Kidney (tissue), 13 donors: ENCODE measurements at regions not wholly inside any gene's neighbourhood (a gene's known extent, or its start where the extent isn't known, plus 50 kb on each side); places are given as distances from the start of the nearest gene placed in this dataset.
"Not testable (repeated sequence)": the region's sequence is repeated elsewhere in the genome, so short reads cannot be mapped to it uniquely, and the experiment has no call there.

Source experiments
- DNase-seq, 5 donors: peaks; one replicate each; pipeline ENCODE4 v3.0.0-alpha.2; 2013 to 2020
- FAIRE-seq: peaks from 2 replicates; lab custom pipeline; 2012; peaks lifted over from hg19 to GRCh38; lab: Jason Lieb, UNC
- H3K27ac ChIP-seq, 2 donors: one replicate each; pipeline ENCODE4 v1.7.0; 2013; ENCODE audit warnings: low read depth in 2 of 2, low read length in 2 of 2, inconsistent platforms in 1 of 2
- H3K27me3 ChIP-seq: one replicate; pipeline ENCODE4 v1.7.1; 2013; ENCODE audit warnings: low read length, inconsistent platforms; ENCODE audit not compliant: control insufficient read depth, insufficient read depth
- H3K36me3 ChIP-seq, 3 donors: one replicate each; pipeline versions ENCODE4 v1.7.0 to v1.7.1; 2013; ENCODE audit warnings: low read length in 3 of 3, control low read depth in 1 of 3, inconsistent platforms in 1 of 3; ENCODE audit not compliant: insufficient read depth in 3 of 3, control insufficient read depth in 2 of 3
- H3K4me1 ChIP-seq, 3 donors: one replicate each; pipeline versions ENCODE4 v1.7.0 to v1.7.1; 2013; ENCODE audit warnings: low read length in 3 of 3, inconsistent platforms in 1 of 3, low read depth in 1 of 3; ENCODE audit not compliant: control insufficient read depth in 2 of 3, insufficient read depth in 2 of 3
- H3K4me3 ChIP-seq, 3 donors: one replicate each; pipeline versions ENCODE4 v1.7.0 to v1.8.1; 2013; ENCODE audit warnings: low read length in 3 of 3, control low read depth in 1 of 3, inconsistent platforms in 1 of 3
- H3K9ac ChIP-seq, 3 donors: one replicate each; pipeline versions ENCODE4 v1.7.0 to v1.7.1; 2013; ENCODE audit warnings: low read length in 3 of 3, control low read depth in 1 of 3, inconsistent platforms in 1 of 3
- H3K9me3 ChIP-seq, 3 donors: one replicate each; pipeline versions ENCODE4 v1.7.0 to v1.7.1; 2013; ENCODE audit warnings: low read length in 3 of 3, control low read depth in 1 of 3, inconsistent platforms in 1 of 3; ENCODE audit not compliant: control insufficient read depth in 2 of 3, insufficient read depth in 1 of 3
- CTCF ChIP-seq: IDR thresholded peaks from 3 replicates; pipeline ENCODE4 v1.5.1; 2012; ENCODE audit warnings: mild to moderate bottlenecking, moderate library complexity, borderline replicate concordance; ENCODE audit not compliant: insufficient read depth; ENCODE audit errors: extremely low read depth
- intact Hi-C: fragments of 100-400 bp; cut with DNase I; formaldehyde crosslinking; loops from one replicate; pipeline ENCODE4 v1.11.1; 2022
- donor health status: control.
- donor health status: control.
- donor health status: control.
- donor health status: control.
- donor health status: control.
- donor health status: DM: yes; HTN: yes; CAD: no.
- donor health status: Normal renal cell carcinoma (clear cell type).

DNA sequence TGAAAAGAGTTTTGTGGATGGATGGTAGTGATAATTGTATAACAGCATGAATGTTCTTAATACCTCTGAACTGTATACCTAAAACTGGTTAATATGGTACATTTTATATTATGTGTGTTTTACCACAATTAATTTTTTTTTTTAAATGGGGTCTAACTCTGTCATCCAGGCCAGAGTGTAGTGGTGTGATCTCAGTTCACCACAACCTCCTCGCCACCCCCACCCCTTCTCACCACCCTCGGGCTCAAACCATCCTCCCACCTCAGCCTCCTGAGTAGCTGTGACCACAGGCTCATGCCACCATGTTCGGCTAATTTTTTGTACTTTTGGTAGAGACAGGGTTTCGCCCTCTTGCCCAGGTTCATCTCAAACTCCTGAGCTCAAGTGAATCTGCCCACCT lies 123.2 kb downstream of the CDRT15L2 start:
- H3K4me3 ChIP-seq: no peak overlapping the region
- DNase-seq: no peak
- FAIRE-seq: no peak
- H3K27ac ChIP-seq: no peak overlapping the region
- H3K36me3 ChIP-seq: no peaks in the 10 kb centered on the region
- no peak for TF ChIP-seq CTCF
- H3K9me3 ChIP-seq: no peaks in the 10 kb centered on the region
- intact Hi-C loops: no loop called here
- no peaks in the 10 kb centered on the region for H3K27me3 ChIP-seq
- H3K9ac ChIP-seq: no peak overlapping the region
- no peaks in the 10 kb centered on the region for H3K4me1 ChIP-seq

DNA sequence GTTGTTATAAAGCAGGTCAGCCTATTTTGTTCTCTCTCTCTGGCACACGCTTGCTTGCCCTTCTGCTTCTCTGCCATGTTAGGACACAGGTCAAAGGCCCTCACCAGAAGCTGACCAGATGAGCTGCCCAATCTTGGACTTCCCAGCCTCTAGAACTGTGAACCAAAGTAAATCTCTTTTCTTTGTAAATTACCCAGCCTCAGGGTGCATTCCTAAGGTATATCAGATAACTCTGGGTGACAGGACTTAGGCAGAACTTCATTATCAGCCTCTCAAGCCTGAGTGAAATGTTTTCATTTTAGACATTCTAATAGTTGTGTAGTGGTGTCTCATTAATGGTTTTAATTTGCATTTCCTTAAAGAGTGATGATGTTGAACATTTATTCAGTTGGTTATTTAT lies 124.3 kb downstream of the CDRT15L2 start:
- intact Hi-C loops: no loop called here

GRCh38 chr17:20705186-20705585 lies 125.7 kb downstream of the CDRT15L2 start:
- FAIRE-seq: not testable (repeated sequence)

More for the DNA sequence above, 124.3 kb downstream of the CDRT15L2 start:
- Histone ChIP-seq H3K36me3 (no peaks in the 10 kb centered on the region), H3K4me3 (no peak overlapping the region), H3K27ac (no peak overlapping the region), H3K4me1 (no peaks in the 10 kb centered on the region), H3K9ac (no peak overlapping the region), H3K9me3 (no peaks in the 10 kb centered on the region), H3K27me3 (no peaks in the 10 kb centered on the region)
- no peak for TF ChIP-seq CTCF
- FAIRE-seq (no peak), DNase-seq (no peak)

GRCh38 chr17:20706751-20707373 lies 127.3 kb downstream of the CDRT15L2 start:
- Histone ChIP-seq H3K27me3 (no peaks in the 10 kb centered on the region), H3K36me3 (no peaks in the 10 kb centered on the region), H3K9me3 (no peaks in the 10 kb centered on the region), H3K4me1 (no peaks in the 10 kb centered on the region), H3K4me3 (no peak overlapping the region), H3K27ac (no peak overlapping the region), H3K9ac (no peak overlapping the region)
- FAIRE-seq (no peak), DNase-seq (no peak)
- intact Hi-C loops: no loop called here
- no peak for TF ChIP-seq CTCF

More at GRCh38 chr17:20705186-20705585, 125.7 kb downstream of the CDRT15L2 start:
- H3K9me3 ChIP-seq, H3K4me3 ChIP-seq, H3K4me1 ChIP-seq, H3K27ac ChIP-seq, intact Hi-C loops, H3K36me3 ChIP-seq, H3K27me3 ChIP-seq, H3K9ac ChIP-seq: not testable (repeated sequence)
- DNase-seq: peak in 1 of 5 donors; percentile 2

- intact Hi-C loops, H3K9ac ChIP-seq, H3K36me3 ChIP-seq, H3K27ac ChIP-seq, H3K4me3 ChIP-seq, H3K9me3 ChIP-seq, H3K4me1 ChIP-seq, H3K27me3 ChIP-seq, FAIRE-seq: not testable (repeated sequence)
- peak in 1 of 5 donors; percentile 4 for DNase-seq
Measured at GRCh38 chr17:20708821-20709220, 129.3 kb downstream of the CDRT15L2 start.

DNA sequence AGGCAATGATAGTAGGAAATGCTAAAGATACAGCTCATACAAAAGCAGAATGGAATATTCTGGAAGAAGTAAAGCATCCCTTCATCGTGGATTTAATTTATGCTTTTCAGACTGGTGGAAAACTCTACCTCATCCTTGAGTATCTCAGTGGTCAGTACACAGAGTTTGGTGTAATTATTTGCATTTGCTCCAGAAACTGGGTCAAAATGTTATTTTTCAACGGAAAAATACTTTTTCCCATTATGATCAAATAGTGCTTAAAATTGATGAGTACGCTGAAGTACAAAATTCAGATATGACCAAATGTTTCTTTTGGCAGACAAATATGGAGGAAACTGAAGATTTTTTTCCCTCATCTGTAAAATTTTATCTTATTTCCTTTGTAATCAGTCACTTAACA lies 137.0 kb downstream of the CDRT15L2 start:
- H3K36me3 ChIP-seq, H3K4me1 ChIP-seq, DNase-seq, H3K9ac ChIP-seq, H3K9me3 ChIP-seq, intact Hi-C loops, H3K27ac ChIP-seq, H3K4me3 ChIP-seq, H3K27me3 ChIP-seq: not testable (repeated sequence)
- peak; percentile 38 for FAIRE-seq
